ENCODE measurements at regions not wholly inside any gene's neighbourhood (a gene's known extent, or its start where the extent isn't known, plus 50 kb on each side); places are given as distances from the start of the nearest gene placed in this dataset.

GRCh38 chr1:70517444-70517843, 106.4 kb downstream of the CTH start:
- CTCF ChIA-PET (ENCODE audit: low intra/inter-chr PET ratio) = no interaction called here
- 38% methylated on average over 2 of the region's 2 CpGs for WGBS (ENCODE audit: insufficient coverage, low coverage, missing lambda C conversion rate)
- no peak overlapping the region for H3K4me3 ChIP-seq
- peak overlapping the region; percentile 72 for H2AFZ ChIP-seq (ENCODE audit: low read depth, low read length)
- H3K27ac ChIP-seq (ENCODE audit: extremely low read depth, low read depth, low read length) = no peak overlapping the region
- TF ChIP-seq AFF4 (CRISPR knock-in tag; IDR thresholded peaks at IDR 0.05) (no peak), YY1 (IDR thresholded peaks at IDR 0.05; ENCODE audit: borderline replicate concordance in 1 of 3, control insufficient read depth in 1 of 3, extremely low read depth in 1 of 3, insufficient read depth in 3 of 3, insufficient read length in 1 of 3, insufficient replicate concordance in 2 of 3, low read depth in 1 of 3, low read length in 2 of 3) (no peak), PPARD (CRISPR knock-in tag; IDR thresholded peaks at IDR 0.05) (no peak), KLF13 (tag; IDR thresholded peaks at IDR 0.05; ENCODE audit: borderline replicate concordance, low read depth) (no peak), SMAD4 (CRISPR knock-in tag; conservative IDR thresholded peaks at IDR 0.05) (no peak), PRDM10 (IDR thresholded peaks at IDR 0.05; ENCODE audit: partially characterized antibody) (no peak), SMAD1 (IDR thresholded peaks at IDR 0.05; ENCODE audit: low read depth, low read length, partially characterized antibody) (no peak), NFIX (CRISPR knock-in tag; IDR thresholded peaks at IDR 0.05; ENCODE audit: low read depth) (no peak), ATF7 (IDR thresholded peaks at IDR 0.05) (no peak), TBP (optimal IDR thresholded peaks at IDR 0.05; ENCODE audit: low read depth, low read length) (no peak)
- no peak overlapping the region for H3K9ac ChIP-seq (ENCODE audit: insufficient read depth in 1 of 2, low read depth in 2 of 2, low read length in 2 of 2)
- no peak overlapping the region for H3K4me2 ChIP-seq (ENCODE audit: insufficient read depth, low read length)
- H4K20me1 ChIP-seq (replicated peaks; ENCODE audit: control insufficient read depth, insufficient read depth, low read length) = no peaks in the 10 kb centered on the region
- intact Hi-C loops (cut with micrococcal nuclease) = loop anchor here (10.0 kb wide), 1 partner anchor 263 kb away; no protein-coding TSS in a partner anchor
- H3K27me3 ChIP-seq (ENCODE audit: control insufficient read depth in 2 of 2, insufficient read depth in 2 of 2, low read length in 2 of 2) = no peaks in the 10 kb centered on the region
- no peaks in the 10 kb centered on the region for H3K36me3 ChIP-seq (ENCODE audit: control insufficient read depth, insufficient read depth, low read length)
- POLR2A ChIA-PET = interaction anchor here (0.6 kb wide), 1 partner anchor 58 kb away, joined by 3 read pairs; no protein-coding TSS in a partner anchor
- no peaks in the 10 kb centered on the region for H3K9me3 ChIP-seq (replicated peaks; ENCODE audit: control insufficient read depth, insufficient read depth, low read depth, low read length)
- FAIRE-seq (no peak), DNase-seq (ENCODE audit: extremely low read depth in 1 of 4, low spot score in 3 of 4) (no peak), ATAC-seq (no peak)
- BruUV-seq (replicated peaks) = no TSS peak
- peaks cover 0 to 3% of the 10 kb centered on the region in 2 experiments; a peak in 2 of 5 replicates for H3K4me1 ChIP-seq (replicated peaks in 1 of 2; ENCODE audit: control insufficient read depth in 2 of 2, insufficient read depth in 2 of 2, low read length in 2 of 2)
- H3K9me1 ChIP-seq (ENCODE audit: control insufficient read depth, insufficient read depth, low read length) = no peaks in the 10 kb centered on the region
- in situ Hi-C loops (cut with MboI) = no loop called here
- no peaks in the 10 kb centered on the region for H3K79me2 ChIP-seq (ENCODE audit: control insufficient read depth, insufficient read depth, low read length)

All from K562 (cell line).